T-helper 2 cell treated with Interferon-gamma antibody and Interleukin-4, amounts not matched to agents 100 ng/mL and 5 ng/mL, for 36 hours (primary cell): ENCODE measurements at regions not wholly inside any gene's neighbourhood (a gene's known extent, or its start where the extent isn't known, plus 50 kb on each side); places are given as distances from the start of the nearest gene placed in this dataset.
"Not testable (repeated sequence)": the region's sequence is repeated elsewhere in the genome, so short reads cannot be mapped to it uniquely, and the experiment has no call there.

Experiments
- intact Hi-C: fragments of 100-400 bp; cut with micrococcal nuclease; formaldehyde crosslinking; loops from one replicate; pipeline ENCODE4 v1.15.1; 2023

DNA sequence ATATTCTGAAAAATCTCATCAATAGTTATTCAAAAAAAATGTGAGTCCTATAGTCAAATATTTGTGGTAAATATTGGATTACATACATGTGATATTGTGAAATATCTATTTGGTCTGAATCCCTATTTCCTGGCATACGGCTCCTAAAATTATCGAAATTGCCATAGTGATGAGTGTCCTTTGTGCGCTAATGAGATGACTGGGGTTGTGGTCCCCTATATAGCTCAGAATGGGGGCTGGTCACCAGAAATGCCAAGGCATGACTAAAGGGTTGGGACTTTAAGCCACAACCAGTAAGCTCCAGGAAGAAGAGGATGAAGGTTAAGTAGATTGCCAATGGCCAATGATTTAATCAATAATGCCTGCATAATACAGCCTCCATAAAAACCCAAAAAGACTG, 610.2 kb upstream of the CHRM3 start:
- intact Hi-C loops = no loop called here

DNA sequence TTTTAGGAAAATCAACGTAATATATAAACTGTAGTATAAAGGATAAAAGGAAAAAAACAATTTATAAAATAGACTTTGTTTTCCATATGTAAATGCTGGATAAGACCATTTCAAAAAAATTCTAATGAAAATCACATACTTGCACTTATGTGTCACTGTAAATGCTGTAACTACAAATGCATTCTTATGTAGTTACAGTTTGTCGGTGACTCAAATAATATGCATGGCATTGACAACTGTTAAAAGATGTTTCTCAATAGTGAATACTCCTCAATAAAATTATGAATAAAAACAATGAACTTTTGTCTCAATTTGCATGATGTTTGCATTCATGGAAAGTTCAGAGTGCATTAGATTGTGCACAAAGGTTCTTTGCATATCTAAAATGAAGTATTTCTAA, 614.0 kb upstream of the CHRM3 start:
- intact Hi-C loops = no loop called here

DNA sequence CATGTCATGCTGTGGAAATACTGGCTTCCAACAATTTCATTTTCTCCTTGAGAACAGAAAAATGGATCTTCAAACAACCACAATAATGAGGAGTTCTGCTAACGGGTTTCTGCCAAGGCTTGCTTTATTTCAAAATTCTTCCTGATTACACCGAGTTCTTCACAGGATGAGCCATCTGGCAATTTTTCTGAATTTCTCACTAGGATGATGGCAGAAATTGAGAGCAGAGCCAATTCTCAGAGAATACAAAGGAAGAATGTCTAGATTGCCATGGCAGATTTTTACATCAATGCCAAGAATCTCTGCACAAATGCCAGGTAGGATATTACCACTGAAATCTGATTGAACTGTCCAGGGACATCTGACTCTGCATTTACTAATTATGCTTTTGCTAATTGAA, 619.0 kb upstream of the CHRM3 start:
- intact Hi-C loops = no loop called here

DNA sequence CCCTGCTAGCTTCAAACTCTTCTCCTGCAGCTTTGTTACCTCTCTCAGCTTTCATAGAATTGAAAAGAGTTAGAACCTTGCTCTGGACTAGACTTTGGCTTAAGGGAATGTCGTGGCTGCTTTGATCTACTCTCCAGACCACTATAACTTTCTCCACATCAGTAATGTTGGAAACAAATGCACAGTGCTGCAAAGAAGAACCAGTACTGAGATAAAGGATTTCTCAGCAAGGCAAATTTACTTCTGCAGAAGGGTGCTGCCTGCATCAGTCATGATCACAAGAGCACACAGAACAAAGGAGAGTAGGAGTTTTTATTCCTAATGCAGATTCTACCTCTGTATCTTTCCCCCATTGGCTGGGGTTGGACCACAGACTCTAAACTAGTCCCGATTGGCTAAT, 621.6 kb upstream of the CHRM3 start:
- intact Hi-C loops = no loop called here

DNA sequence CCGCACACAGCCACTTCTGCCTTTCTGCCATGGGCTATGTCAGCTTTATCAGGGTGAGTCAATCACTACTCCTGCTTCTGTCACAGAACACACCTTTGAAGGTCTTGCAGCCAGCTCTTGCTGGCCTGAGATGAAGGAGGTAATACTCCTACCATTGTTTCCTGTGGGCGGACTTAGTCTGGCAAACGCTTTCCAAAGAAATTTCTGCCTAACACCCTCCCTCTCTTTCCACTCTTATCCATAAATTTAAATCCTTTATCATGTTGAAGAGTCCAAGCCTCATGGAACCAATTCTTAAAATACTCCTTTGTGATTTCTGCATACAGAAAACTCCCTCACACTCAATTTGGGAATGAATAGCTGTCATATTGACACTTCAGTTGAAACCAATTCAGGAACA, 633.1 kb upstream of the CHRM3 start:
- intact Hi-C loops = no loop called here

DNA sequence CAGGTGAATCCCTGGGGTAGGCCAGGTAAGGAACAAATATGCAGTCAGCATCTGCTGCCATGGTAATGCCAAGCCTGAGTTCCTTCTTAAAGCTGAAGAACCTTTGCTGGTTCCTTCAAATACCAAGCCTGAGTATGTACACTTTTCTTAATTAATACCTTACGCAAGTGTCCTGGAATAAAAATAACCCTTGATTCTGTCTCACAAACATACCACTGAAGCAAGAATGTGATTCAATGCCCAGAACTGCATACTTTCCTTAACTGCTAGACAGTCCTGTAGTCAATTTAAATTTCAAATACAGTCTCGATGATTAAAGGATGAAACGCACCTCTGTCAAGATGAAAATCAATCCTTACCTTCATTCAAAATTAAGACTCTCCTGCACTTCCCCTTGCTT, 634.0 kb upstream of the CHRM3 start:
- intact Hi-C loops = no loop called here

DNA sequence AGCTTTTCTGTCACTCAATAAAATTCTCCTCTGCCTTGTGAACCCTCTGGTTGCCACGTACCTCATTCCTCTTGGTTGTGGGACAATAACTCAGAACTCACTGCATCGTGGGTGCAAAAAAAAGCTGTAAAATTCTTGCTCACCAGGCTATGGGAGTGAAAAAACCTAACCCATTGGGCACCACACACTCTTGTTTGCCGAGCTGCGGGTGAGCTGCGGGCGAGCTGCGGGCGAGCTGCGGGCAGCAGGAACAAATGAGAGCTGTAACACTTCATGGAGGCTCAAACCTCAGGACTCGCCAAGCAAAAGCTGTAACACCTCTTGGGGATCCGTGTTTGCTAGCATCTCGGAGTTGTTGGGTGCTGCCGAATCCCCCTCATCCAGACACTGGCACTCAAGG, 641.3 kb upstream of the CHRM3 start:
- intact Hi-C loops = no loop called here

DNA sequence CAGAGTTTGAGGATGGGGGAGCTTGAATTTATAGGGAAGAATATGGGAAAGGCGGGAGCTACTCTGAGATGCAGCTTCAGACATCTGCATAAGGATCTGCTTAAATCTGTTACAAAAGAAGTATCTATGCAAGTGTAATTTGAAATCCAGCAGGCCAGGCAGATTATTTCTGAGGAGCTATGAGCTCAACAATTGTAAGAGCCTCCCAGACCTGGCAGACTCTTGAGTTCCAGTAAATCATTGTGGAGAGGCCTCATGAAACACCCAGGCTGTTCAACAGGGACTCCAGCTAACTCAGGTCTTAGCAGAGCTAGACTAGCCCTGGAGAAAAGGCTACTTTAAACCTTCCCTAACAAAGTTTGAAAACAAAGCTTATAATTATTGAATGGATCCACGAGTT, 647.5 kb upstream of the CHRM3 start:
- intact Hi-C loops = no loop called here

DNA sequence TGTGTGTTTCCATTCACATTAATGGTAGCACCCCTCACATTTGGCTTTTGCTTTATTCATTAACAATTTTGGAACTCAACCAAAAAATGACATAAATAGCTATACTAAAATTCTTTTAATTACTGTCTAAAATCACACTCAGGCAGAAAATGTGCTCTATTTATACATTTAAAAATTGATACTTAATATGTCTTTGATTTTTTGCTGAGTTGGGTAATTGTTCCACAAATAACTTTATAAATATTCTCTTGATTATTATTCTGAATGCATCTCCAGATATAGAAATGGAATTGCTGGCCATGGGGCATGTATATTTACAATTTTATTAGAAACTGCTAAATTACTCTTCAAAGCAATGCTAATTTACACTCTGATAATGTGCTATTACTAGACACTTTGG, 658.7 kb upstream of the CHRM3 start:
- intact Hi-C loops = no loop called here

DNA sequence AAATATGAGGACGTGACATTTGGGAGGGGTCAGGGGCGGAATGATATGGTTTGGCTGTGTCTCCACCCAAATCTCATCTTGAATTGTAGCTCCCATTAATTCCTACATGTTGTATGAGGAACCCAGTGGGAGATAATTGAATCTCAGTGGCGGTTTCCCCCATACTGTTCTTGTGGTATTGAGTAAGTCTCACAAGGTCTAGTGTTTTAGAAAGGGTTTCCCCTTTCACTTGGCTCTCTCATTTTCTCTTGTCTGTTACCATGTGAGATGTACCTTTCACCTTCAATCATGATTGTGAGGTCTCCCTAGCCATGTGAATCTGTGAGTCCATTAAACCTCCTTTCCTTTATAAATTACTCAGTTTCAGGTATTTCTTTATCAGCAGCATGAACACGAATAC, 663.6 kb upstream of the CHRM3 start:
- intact Hi-C loops = no loop called here

DNA sequence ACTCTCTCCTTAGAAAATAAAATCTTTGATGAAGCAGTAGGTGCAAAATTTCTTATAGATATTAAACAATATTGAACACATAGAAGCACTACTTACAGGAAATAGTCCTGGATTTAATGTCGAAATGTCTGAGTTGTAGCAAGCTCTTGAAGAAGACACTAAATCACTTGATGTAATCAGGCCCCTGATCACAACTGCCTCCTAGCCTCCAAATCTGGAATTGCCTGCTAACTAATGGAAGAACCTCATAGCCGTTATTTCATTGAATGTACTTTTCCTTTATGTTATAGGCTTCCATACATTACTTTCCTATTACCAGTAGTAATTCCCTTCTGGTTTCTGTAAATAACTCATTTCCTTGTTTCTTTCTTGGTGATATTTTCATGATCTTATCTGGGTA, 675.7 kb upstream of the CHRM3 start:
- intact Hi-C loops = no loop called here

DNA sequence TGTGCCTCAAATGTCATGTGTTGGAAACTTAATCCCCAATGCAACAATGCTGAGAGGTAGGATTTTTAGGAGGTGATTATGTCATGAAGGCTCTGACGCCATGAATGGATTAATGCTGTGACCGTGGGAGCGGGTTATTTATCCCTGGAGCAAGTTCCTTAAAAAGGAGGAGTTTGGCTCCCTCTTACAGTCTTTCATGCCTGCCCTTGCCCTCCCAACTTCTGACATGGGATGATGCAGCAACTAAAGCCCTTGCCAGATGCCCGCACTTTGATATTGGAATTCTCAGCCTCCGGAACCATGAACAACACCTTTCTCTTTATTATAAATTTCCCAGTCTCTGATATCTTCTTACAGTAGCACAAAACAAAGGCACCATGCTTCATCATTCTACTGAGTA, 685.3 kb upstream of the CHRM3 start:
- intact Hi-C loops = no loop called here

DNA sequence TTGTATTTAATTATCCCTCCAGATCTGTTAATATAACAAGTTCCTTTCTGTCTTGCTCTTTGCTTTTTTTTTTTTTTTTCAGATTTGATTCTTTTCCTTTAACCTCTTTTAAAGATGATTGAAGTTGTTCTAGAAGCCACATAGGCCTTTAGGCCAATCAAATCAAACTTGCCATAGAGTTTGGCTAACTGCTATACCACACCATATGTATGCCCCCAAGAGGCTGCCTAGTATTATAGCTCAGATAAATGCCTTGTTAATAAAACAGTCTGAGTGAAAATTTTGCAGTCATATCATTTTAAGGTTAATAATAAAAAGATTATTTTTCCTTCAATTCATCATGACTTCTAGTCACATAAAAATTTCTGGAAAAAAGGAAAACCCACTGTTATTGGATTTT, 696.0 kb upstream of the CHRM3 start:
- intact Hi-C loops = no loop called here

DNA sequence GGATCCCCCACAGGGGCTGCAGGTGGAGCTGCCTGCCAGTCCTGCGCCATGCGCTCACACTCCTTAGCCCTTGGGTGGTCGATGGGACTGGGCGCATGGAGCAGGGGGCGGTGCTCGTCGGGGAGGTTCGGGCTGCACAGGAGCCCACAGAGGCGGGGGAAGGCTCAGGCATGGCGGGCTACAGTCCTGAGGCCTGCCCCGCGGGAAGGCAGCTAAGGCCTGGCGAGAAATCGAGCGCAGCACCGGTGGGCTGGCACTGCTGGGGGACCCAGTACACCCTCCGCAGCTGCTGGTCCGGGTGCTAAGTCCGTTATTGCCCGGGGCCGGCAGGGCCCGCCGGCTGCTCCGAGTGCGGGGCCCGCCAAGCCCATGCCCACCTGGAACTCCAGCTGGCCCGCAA, 701.8 kb upstream of the CHRM3 start:
- intact Hi-C loops = not testable (repeated sequence)

DNA sequence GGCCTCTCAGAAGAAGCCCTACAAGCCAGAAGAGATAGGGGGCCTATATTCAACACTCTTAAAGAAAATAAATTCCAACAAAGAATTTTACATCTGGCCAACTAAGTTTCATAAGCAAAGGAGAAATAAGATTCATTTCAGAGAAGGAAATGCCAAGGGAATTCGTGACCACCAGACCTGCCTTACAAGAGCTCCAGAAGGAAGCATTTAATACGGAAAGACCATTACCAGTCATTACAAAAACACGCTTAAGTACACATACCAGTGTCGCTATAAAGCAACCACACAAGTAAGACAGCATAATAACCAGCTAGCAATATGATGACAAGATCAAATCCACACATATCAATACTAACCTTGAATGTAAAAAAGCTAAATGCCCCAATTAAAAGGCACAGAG, 704.9 kb upstream of the CHRM3 start:
- intact Hi-C loops = no loop called here

DNA sequence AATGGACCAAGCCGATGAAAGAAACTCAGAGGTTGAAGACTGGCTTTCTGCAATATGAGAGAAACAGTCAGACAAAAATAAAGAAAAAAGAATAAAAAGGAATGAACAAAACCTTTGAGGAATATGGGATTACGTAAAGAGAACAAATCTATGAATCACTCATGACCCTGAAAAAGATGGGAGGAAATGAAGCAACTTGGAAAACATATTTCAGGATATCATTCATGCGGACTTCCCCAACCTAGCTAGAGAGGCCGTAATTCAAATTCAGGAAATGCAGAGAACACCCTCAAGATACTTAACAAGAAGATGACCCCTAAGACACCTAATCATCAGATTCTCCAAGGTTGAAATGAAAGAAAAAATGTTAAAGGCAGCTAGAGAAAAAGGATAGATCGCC, 705.3 kb upstream of the CHRM3 start:
- intact Hi-C loops = no loop called here

DNA sequence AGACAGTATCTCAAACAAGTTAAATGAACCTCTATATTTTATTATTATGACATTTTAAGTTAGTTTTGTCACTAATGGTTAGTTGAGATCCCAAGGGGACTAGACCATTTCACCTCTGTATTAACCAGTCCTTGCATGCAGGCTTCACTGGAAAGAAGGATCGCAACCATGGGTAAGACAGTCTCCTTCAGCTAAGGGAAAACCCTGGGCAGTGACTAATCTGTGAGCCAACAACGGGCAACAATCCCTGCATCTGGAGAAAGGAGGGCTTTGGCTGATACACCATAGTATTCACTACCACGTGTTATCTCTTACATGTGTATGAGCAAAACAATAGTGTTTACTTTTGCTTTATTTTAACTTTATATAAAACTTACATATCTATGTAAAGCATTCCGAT, 708.8 kb upstream of the CHRM3 start:
- intact Hi-C loops = no loop called here

DNA sequence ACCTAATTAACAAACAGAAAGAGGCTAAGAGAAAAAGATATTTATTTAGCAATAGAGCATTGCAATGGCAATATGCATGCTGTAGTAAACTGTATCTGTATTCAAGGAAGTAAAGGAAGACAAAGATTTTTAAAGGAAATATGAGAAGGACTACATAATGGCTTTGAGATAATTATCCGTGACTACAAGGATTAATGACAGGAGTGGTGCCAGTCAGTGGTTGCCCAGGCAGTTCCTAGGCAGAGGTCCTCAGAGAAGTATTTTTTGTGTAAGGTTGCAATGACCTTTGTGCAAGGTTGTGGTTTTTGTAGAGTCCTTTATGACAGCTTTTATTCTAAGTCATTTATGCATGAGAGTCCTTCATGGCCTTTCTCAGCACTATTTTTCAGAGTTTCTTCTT, 711.1 kb upstream of the CHRM3 start:
- intact Hi-C loops = no loop called here

DNA sequence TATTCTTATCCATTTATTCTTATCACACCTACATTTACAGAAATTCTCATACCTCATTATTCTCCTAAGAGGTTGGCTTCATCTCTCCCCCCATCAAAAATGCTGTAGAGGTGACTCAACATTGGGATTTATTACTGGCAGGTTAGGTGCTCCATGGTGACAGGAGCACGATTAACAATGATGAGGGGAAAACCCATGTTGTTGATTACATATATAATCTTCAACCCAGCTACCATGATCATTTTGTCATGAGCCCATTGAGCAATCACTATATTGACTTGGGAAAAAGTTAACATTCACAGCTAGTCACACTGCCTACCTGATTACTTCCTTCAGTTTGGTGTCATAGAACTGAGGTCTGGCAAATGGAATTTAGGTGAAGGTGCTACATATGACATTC, 712.1 kb upstream of the CHRM3 start:
- intact Hi-C loops = no loop called here

DNA sequence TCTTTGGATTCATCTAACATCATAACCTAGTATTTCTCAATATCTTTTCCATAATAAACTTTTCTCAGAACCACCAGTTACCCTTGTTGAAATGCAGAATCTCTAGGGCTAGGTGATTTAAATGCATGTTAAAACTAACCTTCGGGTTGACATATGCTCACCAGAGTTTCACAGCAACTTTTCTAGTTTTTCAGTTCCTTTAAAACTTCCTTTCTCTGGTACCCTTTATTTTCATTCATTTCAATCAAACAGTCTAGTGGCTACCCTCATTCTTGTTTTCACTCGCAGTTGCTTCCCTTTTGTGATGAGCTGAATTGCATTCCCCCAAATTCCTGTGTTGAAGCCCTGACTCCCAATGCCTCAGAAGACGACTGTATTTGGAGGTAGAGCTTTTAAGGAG, 712.8 kb upstream of the CHRM3 start:
- intact Hi-C loops = no loop called here

DNA sequence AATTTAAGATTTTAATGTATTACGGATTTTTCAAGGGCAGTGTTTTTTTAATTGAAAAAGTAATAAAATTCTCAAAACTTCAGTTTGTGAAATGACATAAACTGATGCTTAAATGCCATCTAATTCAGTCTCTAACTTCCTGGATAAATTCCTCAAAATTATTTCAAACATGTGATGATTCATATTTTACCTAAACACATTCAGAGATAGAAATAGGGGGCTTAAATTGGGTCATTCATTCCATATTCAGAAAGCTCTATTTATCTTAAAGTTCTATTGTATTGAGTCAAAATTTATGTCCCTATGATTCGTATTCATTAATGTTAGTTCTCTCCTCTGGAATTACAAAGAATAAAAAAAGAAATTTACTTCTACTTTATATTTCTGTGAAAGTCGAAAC, 713.6 kb upstream of the CHRM3 start:
- intact Hi-C loops = no loop called here

DNA sequence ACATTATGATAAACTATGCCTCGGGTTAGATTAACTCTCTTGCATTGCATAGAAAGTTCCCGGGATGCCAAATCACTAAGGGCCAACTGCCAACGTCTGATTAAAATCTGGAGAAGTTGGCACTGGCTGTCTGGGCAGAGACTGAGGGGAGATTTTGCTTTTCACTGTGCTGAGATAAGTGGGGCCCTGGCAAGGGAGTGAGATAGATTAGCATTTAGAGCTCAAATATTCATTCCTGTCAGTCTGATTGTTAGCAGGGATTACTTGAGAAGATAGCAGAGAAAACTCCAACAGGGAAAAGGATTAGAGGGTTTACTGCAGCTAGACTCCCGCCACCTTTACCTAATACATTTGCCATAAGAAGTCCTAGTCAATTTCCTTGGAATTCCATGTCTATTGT, 714.1 kb upstream of the CHRM3 start:
- intact Hi-C loops = no loop called here

DNA sequence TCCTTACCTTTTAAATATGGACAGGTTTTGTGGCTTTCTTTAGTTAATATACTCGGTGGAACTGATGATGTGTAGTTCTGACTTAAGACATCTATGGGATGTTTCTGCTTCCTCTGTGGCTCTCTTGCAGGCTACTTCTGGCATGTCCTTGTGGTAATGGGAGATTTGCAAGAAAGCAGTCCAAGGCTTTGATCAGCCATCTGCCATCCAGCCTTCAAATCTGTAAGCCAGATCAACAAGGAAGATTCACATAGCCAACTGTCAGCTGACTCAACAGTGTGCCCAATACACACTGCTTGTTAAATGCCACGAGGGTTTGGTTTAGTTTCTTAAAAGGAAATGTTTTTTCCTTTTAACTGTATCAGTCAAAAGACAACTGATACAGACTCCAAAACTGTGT, 722.2 kb upstream of the CHRM3 start:
- intact Hi-C loops = no loop called here

DNA sequence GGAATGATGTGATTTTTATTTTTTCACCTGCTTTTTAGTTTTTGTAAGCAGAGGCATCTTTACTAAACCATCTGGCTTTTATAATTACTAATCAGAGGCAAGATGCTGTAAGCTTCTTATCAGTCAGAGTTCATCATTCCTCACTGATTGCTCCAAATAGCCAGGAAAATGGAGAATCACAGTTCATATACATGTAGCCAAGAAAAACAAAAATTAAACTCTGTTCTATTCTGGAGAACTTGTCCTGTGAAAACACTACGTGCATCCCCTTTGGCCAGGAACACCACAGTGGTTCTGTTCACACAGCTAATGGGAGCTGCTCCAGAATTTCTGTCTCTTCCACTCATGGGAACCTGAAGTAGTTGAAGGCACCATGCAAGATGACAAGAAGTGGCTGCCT, 725.5 kb upstream of the CHRM3 start:
- intact Hi-C loops = no loop called here

DNA sequence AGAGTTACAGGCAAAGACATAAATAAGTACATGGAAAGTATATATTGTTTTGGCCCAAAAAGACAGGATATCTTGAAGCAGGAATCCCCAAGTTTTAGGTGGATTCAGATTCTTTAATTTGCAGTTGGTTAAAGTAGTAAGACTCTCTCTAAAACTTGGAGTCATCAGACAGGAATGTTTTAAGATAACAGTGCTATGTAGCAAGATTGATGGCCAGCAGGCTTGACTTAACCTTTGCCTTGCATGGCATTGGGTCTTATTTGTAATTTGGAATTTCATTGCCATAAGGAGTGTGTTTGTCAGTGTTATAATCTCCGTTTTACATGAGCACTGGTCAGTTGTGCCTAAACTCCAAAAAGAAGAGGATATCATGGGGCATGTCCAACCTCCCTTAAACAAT, 727.6 kb upstream of the CHRM3 start:
- intact Hi-C loops = no loop called here
